ENCODE measurements at regions not wholly inside any gene's neighbourhood (a gene's known extent, or its start where the extent isn't known, plus 50 kb on each side); places are given as distances from the start of the nearest gene placed in this dataset.
A peak's percentile ranks its signal among the peaks of the same experiment; 100 is the strongest.

- DNase-seq = no peak
Observed at GRCh38 chr9:129397335-129397734, 219.3 kb upstream of the IER5L start.

GRCh38 chr9:129396365-129396708 lies 218.3 kb upstream of the IER5L start:
- DNase-seq = no peak

- DNase-seq = no peak
Observed at GRCh38 chr9:129395633-129396364, 217.7 kb upstream of the IER5L start.

GRCh38 chr9:129394886-129395279 lies 216.8 kb upstream of the IER5L start:
- DNase-seq = no peak

GRCh38 chr9:129394061-129394885 lies 216.2 kb upstream of the IER5L start:
- DNase-seq = no peak

GRCh38 chr9:129393064-129393463 lies 215.0 kb upstream of the IER5L start:
- no peak for DNase-seq

DNA sequence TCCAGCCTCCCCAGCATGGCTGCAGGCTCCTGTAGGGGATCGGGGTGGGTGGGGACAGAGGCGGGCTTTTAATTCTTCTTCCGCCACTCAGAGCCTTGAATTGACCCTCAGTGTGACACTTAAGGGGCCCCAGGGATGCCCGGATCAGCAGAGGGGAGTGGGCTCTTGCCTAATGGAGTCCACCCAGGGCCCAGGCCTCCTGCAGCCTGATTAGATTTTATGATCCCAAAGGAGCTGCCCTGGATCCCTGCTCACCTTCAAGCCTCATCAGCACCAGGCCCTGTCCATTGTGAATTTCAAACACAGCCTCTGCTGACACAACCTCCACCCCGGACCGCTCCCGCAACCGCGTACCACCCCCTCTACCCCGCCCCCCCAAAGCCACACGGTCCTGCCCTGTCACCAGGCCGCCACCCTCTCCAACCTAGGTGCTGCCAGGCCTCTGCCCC lies 214.1 kb upstream of the IER5L start:
- no peak for DNase-seq

- no peak for DNase-seq
Observed at GRCh38 chr9:129391221-129391661, 213.2 kb upstream of the IER5L start.

GRCh38 chr9:129390541-129390940 lies 212.5 kb upstream of the IER5L start:
- DNase-seq = no peak

DNA sequence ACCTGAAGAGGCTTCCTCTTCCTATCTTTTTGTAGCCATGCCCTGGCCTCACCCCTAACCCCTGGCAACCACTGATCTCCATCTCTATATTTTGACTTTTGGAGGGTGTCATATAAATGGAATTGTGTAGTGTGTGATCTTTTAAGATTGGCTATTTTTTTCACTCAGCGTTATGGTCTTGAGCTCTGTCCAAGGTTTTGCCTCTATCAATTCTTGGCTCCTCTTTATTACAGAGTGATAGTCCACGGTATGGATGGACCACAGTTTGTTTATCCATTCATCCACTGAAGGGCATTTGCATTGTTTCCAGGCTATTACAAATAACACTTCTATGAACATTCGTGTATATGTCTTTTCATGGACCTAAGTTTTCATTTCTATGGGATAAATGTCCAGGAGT lies 209.8 kb upstream of the IER5L start:
- DNase-seq = no peak

DNA sequence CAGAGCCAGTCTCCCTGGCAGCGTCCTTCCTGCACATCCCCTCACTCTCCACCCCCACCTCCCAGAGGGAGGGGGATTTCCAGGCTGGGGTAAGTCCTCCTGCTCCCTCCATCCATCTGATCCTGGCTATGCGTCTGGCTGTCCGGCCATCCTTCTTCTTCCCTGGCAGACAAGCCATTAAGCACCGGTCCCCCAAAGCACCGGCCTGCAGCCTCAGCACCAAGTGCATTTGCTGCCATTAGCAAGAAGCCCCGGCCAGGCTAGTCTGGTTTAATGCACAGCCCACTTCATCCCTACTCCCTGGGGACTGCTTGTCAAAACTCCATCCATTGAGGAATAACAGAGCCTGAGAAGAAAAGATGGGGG lies 208.7 kb upstream of the IER5L start:
- no peak for DNase-seq

- DNase-seq = no peak
Observed at GRCh38 chr9:129385211-129385934, 207.3 kb upstream of the IER5L start.

- DNase-seq = no peak
Observed at GRCh38 chr9:129384491-129385210, 206.6 kb upstream of the IER5L start.

GRCh38 chr9:129383561-129384490 lies 205.8 kb upstream of the IER5L start:
- peak; percentile 63 for DNase-seq

- DNase-seq = no peak
Observed at GRCh38 chr9:129383019-129383560, 205.0 kb upstream of the IER5L start.

DNA sequence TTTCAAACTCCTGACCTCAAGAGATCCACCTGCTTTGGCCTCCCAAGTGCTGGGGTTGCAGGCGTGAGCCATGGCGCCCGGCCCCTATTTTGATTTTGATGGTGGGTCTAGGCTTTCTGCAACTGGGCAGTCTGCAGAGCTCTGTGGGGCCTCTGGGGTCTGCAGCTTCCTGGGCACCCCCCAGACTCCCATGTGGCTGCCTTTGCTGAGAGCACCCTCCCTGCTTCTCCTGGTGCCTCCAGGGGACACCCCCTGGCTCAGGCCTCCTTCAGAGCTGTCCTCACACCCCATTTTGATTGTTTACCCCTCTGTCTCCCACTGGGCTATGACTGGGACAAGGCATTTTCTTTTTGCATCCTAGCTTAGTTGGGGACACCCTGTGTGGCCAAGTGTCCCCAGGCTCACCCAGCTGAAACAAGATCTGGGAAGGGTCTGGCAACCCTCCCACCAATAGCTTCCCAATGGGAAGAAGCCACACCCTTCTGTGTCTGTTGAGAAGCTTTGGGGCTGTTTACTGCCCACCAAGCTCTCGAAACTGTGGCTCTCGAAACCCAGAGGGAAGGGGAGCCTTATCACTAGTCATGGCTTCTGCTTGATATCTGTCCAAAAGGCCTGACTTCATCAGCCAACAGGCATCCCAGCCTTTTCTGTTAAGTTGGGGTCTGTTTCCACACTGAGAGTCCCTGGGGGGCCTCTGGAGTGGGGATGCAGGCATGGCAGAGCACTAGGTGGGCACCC lies 204.4 kb upstream of the IER5L start:
- DNase-seq = no peak

DNA sequence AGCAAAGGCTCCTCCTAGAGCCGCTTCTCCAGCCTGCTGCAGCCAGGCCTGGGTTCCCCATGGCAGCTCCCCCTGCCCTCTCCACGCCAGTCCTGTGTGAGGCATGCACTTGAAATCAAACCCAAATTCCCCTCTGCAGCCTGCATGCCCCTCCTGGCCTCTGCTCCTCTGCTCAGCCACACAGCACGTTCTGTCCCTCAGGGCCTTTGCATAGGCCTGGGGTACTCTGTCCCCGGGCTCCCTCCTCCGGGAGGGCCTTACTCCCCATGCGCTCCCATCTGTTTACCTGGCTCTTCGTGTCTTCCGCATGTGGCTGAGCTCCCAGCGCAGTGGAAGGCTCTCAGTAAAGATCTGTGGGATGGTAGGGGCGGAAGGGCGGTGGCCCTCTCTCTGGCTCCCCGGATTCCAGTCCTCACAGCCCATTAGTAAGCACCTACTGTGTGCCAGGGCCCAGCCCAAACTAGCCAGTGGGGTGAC lies 203.5 kb upstream of the IER5L start:
- DNase-seq = no peak

DNA sequence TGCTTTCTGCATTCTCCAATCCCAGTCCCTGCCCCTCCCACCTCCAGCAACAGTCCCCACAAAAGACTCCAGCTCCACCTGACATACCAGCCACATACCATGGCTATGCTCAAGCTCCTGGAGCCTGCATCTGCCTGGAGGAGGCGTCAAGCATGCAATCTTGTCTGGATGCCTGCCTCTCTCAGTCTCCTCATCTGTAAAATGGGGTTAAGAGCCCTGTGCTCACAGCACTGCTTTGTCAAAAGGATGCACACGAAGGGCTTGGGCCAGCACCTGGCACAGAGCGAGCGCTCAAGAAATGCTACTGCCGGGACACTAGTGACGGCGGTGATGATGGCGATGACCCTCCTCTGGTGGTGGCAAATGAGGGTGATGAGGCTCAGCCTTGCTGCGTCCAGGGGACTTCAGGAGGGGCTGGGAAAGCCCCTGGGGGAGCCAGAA lies 202.9 kb upstream of the IER5L start:
- DNase-seq = no peak

GRCh38 chr9:129379886-129380285 lies 201.8 kb upstream of the IER5L start:
- DNase-seq = no peak

GRCh38 chr9:129379181-129379836 lies 201.2 kb upstream of the IER5L start:
- no peak for DNase-seq

Measured in EL (cell line).